C4-2B (cell line): ENCODE measurements at regions not wholly inside any gene's neighbourhood (a gene's known extent, or its start where the extent isn't known, plus 50 kb on each side); places are given as distances from the start of the nearest gene placed in this dataset.

Experiments
- H3K27ac ChIP-seq: fragments of 450-650 bp; 2 replicates; pipeline ENCODE4 v1.5.1; 2017
- ZFX ChIP-seq: fragments of 450-650 bp; IDR thresholded peaks from 2 replicates; pipeline ENCODE4 v1.6.1; 2017
- TF ChIP-seq, protein P1 (sequence below): fragments of 450-650 bp; conservative IDR thresholded peaks from 2 replicates; pipeline ENCODE4 v1.5.1; 2017; ENCODE audit warnings: mild to moderate bottlenecking

- H3K27ac ChIP-seq = no peak overlapping the region
- TF ChIP-seq ZFX = no peak
- TF ChIP-seq, protein P1, sequence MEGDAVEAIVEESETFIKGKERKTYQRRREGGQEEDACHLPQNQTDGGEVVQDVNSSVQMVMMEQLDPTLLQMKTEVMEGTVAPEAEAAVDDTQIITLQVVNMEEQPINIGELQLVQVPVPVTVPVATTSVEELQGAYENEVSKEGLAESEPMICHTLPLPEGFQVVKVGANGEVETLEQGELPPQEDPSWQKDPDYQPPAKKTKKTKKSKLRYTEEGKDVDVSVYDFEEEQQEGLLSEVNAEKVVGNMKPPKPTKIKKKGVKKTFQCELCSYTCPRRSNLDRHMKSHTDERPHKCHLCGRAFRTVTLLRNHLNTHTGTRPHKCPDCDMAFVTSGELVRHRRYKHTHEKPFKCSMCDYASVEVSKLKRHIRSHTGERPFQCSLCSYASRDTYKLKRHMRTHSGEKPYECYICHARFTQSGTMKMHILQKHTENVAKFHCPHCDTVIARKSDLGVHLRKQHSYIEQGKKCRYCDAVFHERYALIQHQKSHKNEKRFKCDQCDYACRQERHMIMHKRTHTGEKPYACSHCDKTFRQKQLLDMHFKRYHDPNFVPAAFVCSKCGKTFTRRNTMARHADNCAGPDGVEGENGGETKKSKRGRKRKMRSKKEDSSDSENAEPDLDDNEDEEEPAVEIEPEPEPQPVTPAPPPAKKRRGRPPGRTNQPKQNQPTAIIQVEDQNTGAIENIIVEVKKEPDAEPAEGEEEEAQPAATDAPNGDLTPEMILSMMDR = no peak
These were observed 383.3 kb upstream of the DDHD1 start for GRCh38 chr14:53536446-53536845.

- no peak for TF ChIP-seq ZFX
- TF ChIP-seq, protein P1 = no peak
- H3K27ac ChIP-seq = no peak overlapping the region
These were observed 381.7 kb upstream of the DDHD1 start for GRCh38 chr14:53534841-53535240.

DNA sequence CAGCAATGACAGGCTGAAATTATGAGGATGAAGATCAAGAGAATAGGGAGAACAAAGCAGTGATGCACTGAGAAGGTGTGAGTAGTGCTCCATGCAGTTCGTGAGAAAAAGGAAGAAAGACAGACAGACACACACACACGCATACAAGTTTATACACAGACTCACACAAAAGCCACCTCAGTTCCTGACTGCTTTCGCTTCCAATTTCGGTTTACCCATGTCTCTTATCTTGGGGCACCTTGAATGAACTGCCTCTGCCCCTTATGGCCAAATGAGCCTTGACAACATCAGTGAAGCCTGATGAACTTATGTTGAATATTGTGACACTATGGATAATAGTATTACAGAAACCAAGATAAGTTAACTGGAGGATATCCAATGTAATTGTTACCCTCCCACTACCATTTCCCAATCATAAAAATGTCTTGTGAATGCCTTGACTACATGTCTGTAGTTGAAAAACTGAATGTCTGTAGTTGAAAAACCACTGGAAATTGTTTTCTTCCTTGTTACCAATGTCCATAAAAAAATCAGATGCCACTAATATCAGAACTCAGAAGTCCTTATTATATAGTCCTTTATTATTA is 380.4 kb upstream of the DDHD1 start:
- TF ChIP-seq, protein P1 = no peak
- TF ChIP-seq ZFX = no peak

DNA sequence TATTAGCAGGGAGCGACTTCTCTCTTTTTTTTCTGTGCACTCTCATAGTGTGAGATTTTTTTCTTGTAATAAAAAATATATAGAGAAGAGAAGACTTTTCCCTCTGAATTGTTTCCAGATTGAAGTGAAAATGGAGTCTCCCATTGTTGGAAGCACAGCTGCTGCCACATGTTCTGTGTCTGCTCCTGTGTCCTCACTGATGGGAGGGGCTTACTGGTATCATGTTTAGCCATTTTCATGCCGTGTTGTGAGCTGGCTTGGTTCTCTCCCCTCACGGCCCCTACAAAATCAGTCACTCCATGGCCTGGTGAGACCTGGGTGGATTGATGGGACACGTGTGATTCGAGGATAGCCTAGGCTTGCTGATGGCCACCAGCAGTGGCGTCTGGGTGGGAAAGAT is 379.7 kb upstream of the DDHD1 start:
- TF ChIP-seq ZFX = no peak
- TF ChIP-seq, protein P1 = no peak

More for the DNA sequence above, 380.4 kb upstream of the DDHD1 start:
- H3K27ac ChIP-seq = no peak overlapping the region

DNA sequence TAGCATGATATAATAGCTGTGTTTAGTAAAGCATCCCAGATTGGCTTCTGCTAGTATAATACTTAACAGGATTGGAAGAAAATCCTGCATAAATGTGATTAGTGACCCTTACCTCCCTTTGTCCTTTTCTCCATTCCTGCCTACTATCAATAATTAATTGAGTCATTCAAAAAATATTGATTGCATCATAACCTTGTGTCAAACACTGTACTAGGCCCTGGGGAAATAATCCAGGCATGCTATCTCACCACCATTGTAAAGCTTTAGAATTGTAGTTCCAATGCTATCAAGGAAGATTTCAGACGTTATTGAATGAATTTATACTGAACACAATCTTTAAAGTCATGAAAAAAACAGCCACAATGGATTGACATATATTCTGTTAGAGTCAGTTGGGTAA is 378.6 kb upstream of the DDHD1 start:
- TF ChIP-seq ZFX = no peak
- TF ChIP-seq, protein P1 = no peak
- no peak overlapping the region for H3K27ac ChIP-seq

More for the DNA sequence above, 379.7 kb upstream of the DDHD1 start:
- H3K27ac ChIP-seq = no peak overlapping the region

DNA sequence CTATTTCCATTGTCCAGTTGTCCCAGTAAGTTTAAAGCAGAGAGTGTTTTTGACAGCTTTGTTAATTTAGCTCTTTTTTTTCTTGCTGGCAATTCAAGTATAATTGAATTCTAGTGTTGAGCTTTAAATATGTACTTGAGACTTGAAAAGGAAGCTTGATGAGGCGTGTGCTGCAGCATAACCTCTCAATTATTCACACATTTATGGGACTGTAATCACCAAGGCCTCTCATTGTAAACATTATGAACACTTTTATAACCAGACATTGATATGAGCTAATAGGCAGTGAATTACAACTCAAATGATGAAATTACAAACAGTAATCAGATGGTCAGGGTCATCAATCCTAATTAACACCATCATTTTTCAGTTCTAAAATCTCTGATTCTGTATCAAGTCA is 378.0 kb upstream of the DDHD1 start:
- TF ChIP-seq ZFX = no peak
- TF ChIP-seq, protein P1 = no peak
- no peak overlapping the region for H3K27ac ChIP-seq

- no peak overlapping the region for H3K27ac ChIP-seq
- TF ChIP-seq, protein P1 = no peak
- no peak for TF ChIP-seq ZFX
These were observed 376.4 kb upstream of the DDHD1 start for GRCh38 chr14:53529519-53529918.
